ENCODE measurements at regions not wholly inside any gene's neighbourhood (a gene's known extent, or its start where the extent isn't known, plus 50 kb on each side); places are given as distances from the start of the nearest gene placed in this dataset.
"Not testable (repeated sequence)": the region's sequence is repeated elsewhere in the genome, so short reads cannot be mapped to it uniquely, and the experiment has no call there.

DNA sequence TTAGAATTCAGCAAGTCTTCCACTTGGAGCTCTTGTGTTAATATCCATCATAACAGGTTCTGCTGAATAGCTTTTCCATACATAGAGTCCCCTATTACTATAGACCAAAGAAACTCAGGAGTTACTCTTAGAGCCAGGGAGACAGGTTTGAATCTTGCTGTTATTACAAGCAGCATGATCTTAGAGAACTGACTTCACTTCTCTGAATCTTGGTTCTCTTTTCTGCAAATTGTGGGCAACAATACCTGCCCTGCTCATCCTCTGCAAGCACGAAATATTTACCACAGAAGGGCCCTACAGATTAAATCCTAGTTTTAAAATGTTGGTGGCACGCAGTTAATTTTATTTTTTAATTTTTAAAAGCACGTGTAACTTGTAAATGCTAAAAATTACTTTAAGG lies 111.7 kb downstream of the TLR4 start:
- H3K9me3 ChIP-seq (ENCODE audit: control insufficient read depth, low read length): no peaks in the 10 kb centered on the region
- no peaks in the 10 kb centered on the region for H3K27me3 ChIP-seq (ENCODE audit: control insufficient read depth, insufficient read depth, low read length)
- no peak overlapping the region for H3K4me3 ChIP-seq (ENCODE audit: low read length)
- no peak overlapping the region for H3K9ac ChIP-seq (ENCODE audit: low read length)
- no peaks in the 10 kb centered on the region for H3K4me1 ChIP-seq (ENCODE audit: control insufficient read depth, insufficient read depth, low read length)
- no peaks in the 10 kb centered on the region for H3K36me3 ChIP-seq (ENCODE audit: control insufficient read depth, insufficient read depth, low read length)

DNA sequence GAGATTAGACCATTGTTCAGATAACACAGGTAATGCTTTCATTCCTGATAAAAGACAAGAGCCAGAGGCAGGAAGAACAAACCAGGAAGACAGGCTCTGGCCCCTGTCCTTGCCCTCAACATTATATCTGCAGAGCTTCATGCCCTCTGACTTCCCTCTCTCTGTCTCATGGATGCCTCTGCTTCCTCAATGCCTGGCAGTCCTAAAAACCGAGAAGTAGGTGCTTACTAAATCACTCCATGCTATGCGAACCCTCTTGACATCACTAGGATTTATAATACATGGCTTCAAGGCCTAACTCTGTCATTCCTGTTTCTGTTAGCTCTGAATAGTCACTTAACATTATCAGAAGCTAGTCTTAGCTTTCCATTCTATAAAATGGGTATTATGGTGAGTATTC lies 117.8 kb downstream of the TLR4 start:
- Histone ChIP-seq H3K27me3 (ENCODE audit: control insufficient read depth, insufficient read depth, low read length) (no peaks in the 10 kb centered on the region), H3K4me3 (ENCODE audit: low read length) (no peak overlapping the region), H3K9me3 (ENCODE audit: control insufficient read depth, low read length) (no peaks in the 10 kb centered on the region), H3K9ac (ENCODE audit: low read length) (no peak overlapping the region), H3K4me1 (ENCODE audit: control insufficient read depth, insufficient read depth, low read length) (no peaks in the 10 kb centered on the region), H3K36me3 (ENCODE audit: control insufficient read depth, insufficient read depth, low read length) (no peaks in the 10 kb centered on the region)

DNA sequence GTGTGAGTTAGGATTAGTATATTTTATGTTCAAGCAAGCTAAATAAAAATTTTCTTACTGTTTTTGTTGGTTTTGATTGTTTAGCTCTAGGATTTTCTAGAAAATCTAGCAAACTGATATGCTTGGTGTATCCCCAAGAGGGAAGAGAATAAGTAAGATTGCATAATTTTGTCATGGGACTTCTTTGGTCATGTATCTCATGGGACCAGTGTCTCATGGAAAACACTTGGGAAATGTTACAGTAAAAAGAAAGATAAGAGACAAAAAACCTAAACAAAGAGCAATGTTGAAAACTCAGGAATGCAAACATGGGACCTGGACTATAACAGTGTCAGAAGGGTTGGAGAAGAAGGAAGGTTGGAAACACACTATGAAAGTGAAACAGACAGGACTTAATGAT lies 119.4 kb downstream of the TLR4 start:
- Histone ChIP-seq H3K27me3 (ENCODE audit: control insufficient read depth, insufficient read depth, low read length) (no peaks in the 10 kb centered on the region), H3K4me1 (ENCODE audit: control insufficient read depth, insufficient read depth, low read length) (no peaks in the 10 kb centered on the region), H3K9ac (ENCODE audit: low read length) (no peak overlapping the region), H3K9me3 (ENCODE audit: control insufficient read depth, low read length) (no peaks in the 10 kb centered on the region), H3K4me3 (ENCODE audit: low read length) (no peak overlapping the region), H3K36me3 (ENCODE audit: control insufficient read depth, insufficient read depth, low read length) (no peaks in the 10 kb centered on the region)

DNA sequence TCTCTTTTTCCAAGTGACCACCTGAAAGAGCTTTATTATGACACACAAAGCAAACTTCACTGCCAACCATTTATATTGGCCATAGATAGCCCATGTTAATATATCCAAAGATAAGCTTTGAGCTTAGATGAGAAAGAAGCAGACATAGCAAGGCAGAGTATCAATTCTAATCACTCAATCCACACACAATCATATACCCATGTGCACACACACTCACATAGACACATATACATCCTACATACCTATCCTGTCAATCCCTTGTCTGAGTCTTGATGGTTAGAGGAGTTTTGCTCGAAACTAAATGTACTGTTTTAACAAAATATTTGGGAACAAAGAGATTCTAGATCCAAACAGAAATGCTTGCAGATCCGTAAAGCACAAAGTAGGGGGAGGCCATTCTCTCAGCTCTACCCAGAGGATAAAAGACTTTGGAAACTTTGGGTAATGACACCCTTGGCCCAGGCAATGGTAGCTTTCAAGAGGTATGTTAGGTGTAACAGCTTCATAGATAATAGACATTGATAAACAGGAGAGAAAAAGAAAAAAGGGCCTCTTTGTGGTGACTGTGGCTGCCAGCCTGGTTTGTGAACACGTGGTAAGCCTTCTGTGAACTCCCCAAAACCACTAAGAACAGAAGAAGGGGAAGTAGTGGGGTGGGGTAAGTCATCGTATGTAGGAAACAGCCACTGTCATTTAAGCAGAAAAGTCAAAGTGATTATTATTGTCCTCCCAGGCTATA lies 121.6 kb downstream of the TLR4 start:
- Histone ChIP-seq H3K9ac (ENCODE audit: low read length) (no peak overlapping the region), H3K4me1 (ENCODE audit: control insufficient read depth, insufficient read depth, low read length) (no peaks in the 10 kb centered on the region), H3K4me3 (ENCODE audit: low read length) (no peak overlapping the region), H3K36me3 (ENCODE audit: control insufficient read depth, insufficient read depth, low read length) (no peaks in the 10 kb centered on the region), H3K27me3 (ENCODE audit: control insufficient read depth, insufficient read depth, low read length) (no peaks in the 10 kb centered on the region), H3K9me3 (ENCODE audit: control insufficient read depth, low read length) (no peaks in the 10 kb centered on the region)

DNA sequence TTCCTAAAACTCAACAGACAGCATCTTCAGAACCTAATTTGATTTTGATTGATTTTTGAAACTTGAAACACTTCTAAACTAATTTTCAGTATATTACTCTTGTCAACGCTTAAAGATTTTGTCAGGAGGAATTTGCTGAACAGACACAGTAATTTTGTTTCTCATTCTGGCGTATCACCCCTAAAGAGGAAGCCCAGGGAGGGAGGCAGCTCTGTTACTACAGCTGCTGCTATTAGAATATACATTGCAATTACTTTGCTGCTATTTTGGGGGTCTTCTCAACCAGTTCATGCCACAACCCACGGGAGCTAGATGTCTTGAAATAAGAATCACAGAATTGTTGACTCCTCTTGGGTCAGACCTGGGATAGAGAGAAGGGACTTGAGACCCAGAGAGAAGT lies 122.6 kb downstream of the TLR4 start:
- H3K9me3 ChIP-seq (ENCODE audit: control insufficient read depth, low read length): no peaks in the 10 kb centered on the region
- H3K4me1 ChIP-seq (ENCODE audit: control insufficient read depth, insufficient read depth, low read length): no peaks in the 10 kb centered on the region
- H3K36me3 ChIP-seq (ENCODE audit: control insufficient read depth, insufficient read depth, low read length): no peaks in the 10 kb centered on the region
- no peak overlapping the region for H3K4me3 ChIP-seq (ENCODE audit: low read length)
- no peak overlapping the region for H3K9ac ChIP-seq (ENCODE audit: low read length)
- no peaks in the 10 kb centered on the region for H3K27me3 ChIP-seq (ENCODE audit: control insufficient read depth, insufficient read depth, low read length)

DNA sequence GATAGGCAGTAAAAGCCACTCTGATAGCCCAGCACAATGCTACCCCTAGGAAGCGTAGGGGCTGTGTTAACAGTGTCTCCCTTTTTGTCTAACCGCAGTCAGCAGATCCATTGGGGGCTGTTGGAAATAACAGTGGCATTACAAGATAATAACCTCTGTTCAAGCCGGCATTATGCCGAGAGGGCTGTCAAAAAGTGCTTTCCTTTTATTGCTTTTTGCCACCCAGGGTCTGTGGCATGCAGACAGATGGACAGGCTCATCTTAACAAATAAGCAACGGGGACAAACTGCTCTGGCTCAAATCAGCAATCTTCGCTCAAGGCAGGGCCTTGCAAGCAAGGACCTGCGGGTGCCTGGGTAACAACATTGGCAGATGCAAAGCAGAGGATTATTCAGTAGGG lies 123.3 kb downstream of the TLR4 start:
- Histone ChIP-seq H3K4me1 (ENCODE audit: control insufficient read depth, insufficient read depth, low read length) (no peaks in the 10 kb centered on the region), H3K9ac (ENCODE audit: low read length) (no peak overlapping the region), H3K27me3 (ENCODE audit: control insufficient read depth, insufficient read depth, low read length) (no peaks in the 10 kb centered on the region), H3K9me3 (ENCODE audit: control insufficient read depth, low read length) (no peaks in the 10 kb centered on the region), H3K36me3 (ENCODE audit: control insufficient read depth, insufficient read depth, low read length) (no peaks in the 10 kb centered on the region), H3K4me3 (ENCODE audit: low read length) (no peak overlapping the region)

DNA sequence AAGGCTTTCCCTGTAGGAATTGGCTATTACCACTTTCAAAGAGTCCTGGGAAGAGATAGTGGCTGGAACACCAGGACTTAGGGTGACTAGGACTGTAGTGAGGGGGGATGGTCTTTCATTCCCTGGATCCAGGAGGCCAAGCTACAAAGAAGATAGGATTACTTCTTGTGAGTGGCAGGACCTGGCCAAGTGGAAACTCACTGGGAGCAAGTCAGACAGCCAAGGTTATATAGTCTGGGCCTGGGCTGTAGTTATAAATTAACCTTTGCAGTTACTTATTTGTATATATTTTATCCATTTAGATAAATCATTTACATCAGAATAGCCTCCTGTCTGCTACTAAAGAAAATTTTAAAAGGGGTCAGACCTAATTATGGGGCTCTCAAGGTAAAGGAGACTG lies 124.3 kb downstream of the TLR4 start:
- Histone ChIP-seq H3K9me3 (ENCODE audit: control insufficient read depth, low read length) (no peaks in the 10 kb centered on the region), H3K36me3 (ENCODE audit: control insufficient read depth, insufficient read depth, low read length) (no peaks in the 10 kb centered on the region), H3K27me3 (ENCODE audit: control insufficient read depth, insufficient read depth, low read length) (no peaks in the 10 kb centered on the region), H3K4me1 (ENCODE audit: control insufficient read depth, insufficient read depth, low read length) (no peaks in the 10 kb centered on the region), H3K4me3 (ENCODE audit: low read length) (no peak overlapping the region), H3K9ac (ENCODE audit: low read length) (no peak overlapping the region)

DNA sequence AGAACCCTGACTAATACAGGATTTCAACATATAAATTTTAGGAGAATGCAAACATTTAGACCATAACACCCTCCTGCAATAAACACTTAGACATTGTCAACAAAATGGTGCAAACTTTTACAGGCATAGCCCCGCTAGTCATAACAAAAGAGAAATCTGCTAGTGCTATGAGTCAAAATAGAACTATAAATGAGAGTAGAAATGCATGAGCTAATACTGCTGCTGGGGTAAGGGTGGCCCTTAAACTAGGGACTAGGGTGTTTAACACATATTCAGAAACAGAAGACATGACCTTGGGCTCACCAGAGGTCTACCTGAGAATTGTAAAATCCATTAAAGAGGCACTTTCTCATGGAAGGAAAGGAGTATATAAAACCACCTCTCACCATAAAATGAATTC lies 131.6 kb downstream of the TLR4 start:
- H3K9ac ChIP-seq (ENCODE audit: low read length): no peak overlapping the region
- no peaks in the 10 kb centered on the region for H3K36me3 ChIP-seq (ENCODE audit: control insufficient read depth, insufficient read depth, low read length)
- no peaks in the 10 kb centered on the region for H3K4me1 ChIP-seq (ENCODE audit: control insufficient read depth, insufficient read depth, low read length)
- H3K4me3 ChIP-seq (ENCODE audit: low read length): no peak overlapping the region
- no peaks in the 10 kb centered on the region for H3K9me3 ChIP-seq (ENCODE audit: control insufficient read depth, low read length)
- no peaks in the 10 kb centered on the region for H3K27me3 ChIP-seq (ENCODE audit: control insufficient read depth, insufficient read depth, low read length)

DNA sequence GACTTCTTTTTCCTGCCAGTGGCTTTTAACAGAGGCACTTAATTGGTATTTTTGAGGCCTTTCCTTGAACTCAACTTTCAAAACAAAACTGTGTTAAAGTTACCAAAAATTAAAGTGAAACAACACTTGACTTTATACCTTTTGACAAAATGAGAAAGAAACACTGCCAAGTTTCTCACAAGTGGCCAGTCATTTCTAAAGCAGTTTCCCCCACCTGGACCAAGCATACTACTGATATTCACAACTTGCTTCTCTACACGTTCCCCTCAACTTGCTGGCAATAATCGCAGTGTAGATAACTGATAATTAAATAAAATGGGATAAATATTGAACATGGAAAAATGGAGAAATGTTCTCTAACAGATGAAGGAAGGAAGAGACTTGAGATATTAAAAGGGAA lies 135.7 kb downstream of the TLR4 start:
- H3K9me3 ChIP-seq (ENCODE audit: control insufficient read depth, low read length): no peaks in the 10 kb centered on the region
- H3K36me3 ChIP-seq (ENCODE audit: control insufficient read depth, insufficient read depth, low read length): no peaks in the 10 kb centered on the region

DNA sequence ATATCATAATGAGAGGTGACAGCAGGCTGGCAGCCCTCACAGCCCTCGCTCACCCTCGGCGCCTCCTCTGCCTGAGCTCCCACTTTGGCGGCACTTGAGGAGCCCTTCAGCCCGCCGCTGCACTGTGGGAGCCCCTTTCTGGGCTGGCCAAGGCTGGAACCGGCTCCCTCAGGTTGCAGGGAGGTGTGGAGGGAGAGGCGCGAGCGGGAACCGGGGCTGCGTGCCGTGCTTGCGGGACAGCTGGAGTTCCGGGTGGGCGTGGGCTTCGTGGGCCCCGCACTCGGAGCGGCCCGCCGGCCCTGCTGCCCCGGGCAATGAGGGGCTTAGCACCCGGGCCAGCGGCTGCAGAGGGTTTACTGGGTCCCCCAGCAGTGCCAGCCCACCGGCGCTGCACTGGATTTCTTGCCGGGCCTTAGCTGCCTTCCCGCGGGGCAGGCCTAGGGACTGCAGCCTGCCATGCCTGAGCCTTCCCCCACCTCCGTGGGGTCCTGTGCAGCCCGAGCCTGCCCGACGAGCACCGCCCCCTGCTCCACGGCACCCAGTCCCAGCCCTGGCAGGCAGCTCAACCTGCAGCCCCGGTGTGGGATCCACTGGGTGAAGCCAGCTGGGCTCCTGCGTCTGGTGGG lies 147.7 kb downstream of the TLR4 start:
- not testable (repeated sequence) for H3K9ac ChIP-seq (ENCODE audit: low read length); H3K27me3 ChIP-seq (ENCODE audit: control insufficient read depth, insufficient read depth, low read length); H3K9me3 ChIP-seq (ENCODE audit: control insufficient read depth, low read length); H3K36me3 ChIP-seq (ENCODE audit: control insufficient read depth, insufficient read depth, low read length); H3K4me3 ChIP-seq (ENCODE audit: low read length); H3K4me1 ChIP-seq (ENCODE audit: control insufficient read depth, insufficient read depth, low read length)

More for the DNA sequence above, 135.7 kb downstream of the TLR4 start:
- H3K4me3 ChIP-seq (ENCODE audit: low read length): no peak overlapping the region
- no peaks in the 10 kb centered on the region for H3K27me3 ChIP-seq (ENCODE audit: control insufficient read depth, insufficient read depth, low read length)
- H3K4me1 ChIP-seq (ENCODE audit: control insufficient read depth, insufficient read depth, low read length): no peaks in the 10 kb centered on the region
- H3K9ac ChIP-seq (ENCODE audit: low read length): no peak overlapping the region

DNA sequence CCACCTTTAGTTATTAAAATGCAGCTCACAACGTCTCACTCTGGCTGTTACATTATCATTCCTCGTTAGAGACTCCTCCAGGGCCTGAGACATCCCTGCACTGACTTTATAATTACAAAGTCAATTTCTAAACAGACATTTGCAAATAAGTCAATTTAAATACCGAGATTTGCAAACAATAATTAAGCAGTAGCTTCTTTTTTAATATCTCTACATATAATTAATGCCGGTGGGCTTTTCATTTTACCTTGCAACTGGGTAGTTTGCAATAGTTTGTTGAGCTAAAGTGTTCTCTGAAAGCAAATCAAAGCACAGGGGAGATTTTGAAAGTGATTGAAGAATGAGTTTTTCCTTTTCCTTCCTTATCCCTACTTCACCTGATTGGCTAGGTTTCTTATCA lies 154.4 kb downstream of the TLR4 start:
- Histone ChIP-seq H3K9ac (ENCODE audit: low read length) (no peak overlapping the region), H3K27me3 (ENCODE audit: control insufficient read depth, insufficient read depth, low read length) (no peaks in the 10 kb centered on the region)

DNA sequence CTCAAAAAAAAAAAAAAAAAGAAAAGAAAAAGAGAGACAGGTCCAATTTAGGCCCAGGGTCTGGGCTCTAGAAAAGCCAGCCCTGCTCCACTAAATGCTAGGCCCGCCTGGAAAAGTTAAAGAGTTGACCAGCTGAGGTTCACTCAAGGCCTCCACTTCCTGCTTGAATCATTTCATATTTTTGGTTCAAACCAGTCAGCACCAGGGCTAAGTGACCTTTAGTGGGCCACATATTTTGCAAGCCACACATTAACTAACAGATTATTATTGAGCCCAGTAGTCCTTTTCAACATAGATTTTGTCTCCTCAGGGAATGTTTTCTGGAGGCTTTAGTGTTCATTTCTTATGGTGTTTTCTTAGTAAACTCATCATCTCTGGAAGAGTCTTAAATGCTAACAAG lies 156.6 kb downstream of the TLR4 start:
- Histone ChIP-seq H3K36me3 (ENCODE audit: control insufficient read depth, insufficient read depth, low read length) (no peaks in the 10 kb centered on the region), H3K4me1 (ENCODE audit: control insufficient read depth, insufficient read depth, low read length) (no peaks in the 10 kb centered on the region), H3K4me3 (ENCODE audit: low read length) (no peak overlapping the region)

More for the DNA sequence above, 154.4 kb downstream of the TLR4 start:
- no peaks in the 10 kb centered on the region for H3K36me3 ChIP-seq (ENCODE audit: control insufficient read depth, insufficient read depth, low read length)
- H3K4me3 ChIP-seq (ENCODE audit: low read length): no peak overlapping the region
- no peaks in the 10 kb centered on the region for H3K9me3 ChIP-seq (ENCODE audit: control insufficient read depth, low read length)
- no peaks in the 10 kb centered on the region for H3K4me1 ChIP-seq (ENCODE audit: control insufficient read depth, insufficient read depth, low read length)

More for the DNA sequence above, 156.6 kb downstream of the TLR4 start:
- no peaks in the 10 kb centered on the region for H3K9me3 ChIP-seq (ENCODE audit: control insufficient read depth, low read length)
- no peak overlapping the region for H3K9ac ChIP-seq (ENCODE audit: low read length)
- H3K27me3 ChIP-seq (ENCODE audit: control insufficient read depth, insufficient read depth, low read length): no peaks in the 10 kb centered on the region

Data from mucosa of stomach (tissue), 1 donor.